Smooth muscle cell (in vitro differentiated cells): ENCODE measurements at regions not wholly inside any gene's neighbourhood (a gene's known extent, or its start where the extent isn't known, plus 50 kb on each side); places are given as distances from the start of the nearest gene placed in this dataset.
A peak's percentile ranks its signal among the peaks of the same experiment; 100 is the strongest.

Source experiments
- DNase-seq: peaks from one replicate; lab custom pipeline; 2025; ENCODE audit not compliant: unreplicated experiment; lab: John Stamatoyannopoulos, UW
- H2AFZ ChIP-seq: fragments of 200-600 bp; sonication (generic); 2 replicates; pipeline ENCODE4 v1.6.0; 2016; ENCODE audit warnings: antibody characterized with exemption, low read depth, mild to moderate bottlenecking
- H3F3A ChIP-seq: fragments of 200-600 bp; sonication (generic); 2 replicates; pipeline ENCODE4 v1.6.0; 2017; ENCODE audit warnings: antibody characterized with exemption, low read depth
- H3K27ac ChIP-seq: fragments of 200-600 bp; sonication (generic); 2 replicates; pipeline ENCODE4 v1.5.1; 2016; ENCODE audit warnings: low read depth, mild to moderate bottlenecking
- H3K27me3 ChIP-seq: fragments of 200-600 bp; sonication (generic); 2 replicates; pipeline ENCODE4 v1.6.1; 2016; ENCODE audit warnings: low read depth, mild to moderate bottlenecking
- H3K36me3 ChIP-seq: fragments of 200-600 bp; sonication (generic); 2 replicates; pipeline ENCODE4 v1.5.1; 2016; ENCODE audit warnings: low read depth
- H3K4me1 ChIP-seq: fragments of 200-600 bp; sonication (generic); 2 replicates; pipeline ENCODE4 v1.5.1; 2016; ENCODE audit warnings: low read depth
- H3K4me2 ChIP-seq: fragments of 200-600 bp; sonication (generic); 2 replicates; pipeline ENCODE4 v1.6.0; 2016; ENCODE audit warnings: mild to moderate bottlenecking
- H3K4me3 ChIP-seq: fragments of 200-600 bp; sonication (generic); 2 replicates; pipeline ENCODE4 v1.5.1; 2016; ENCODE audit warnings: mild to moderate bottlenecking
- H3K79me2 ChIP-seq: fragments of 200-600 bp; sonication (generic); 2 replicates; pipeline ENCODE4 v1.6.0; 2016; ENCODE audit warnings: low read depth, mild to moderate bottlenecking
- H3K9ac ChIP-seq: fragments of 200-600 bp; sonication (generic); 2 replicates; pipeline ENCODE4 v1.6.0; 2016; ENCODE audit warnings: low read depth
- H3K9me3 ChIP-seq: fragments of 200-600 bp; sonication (generic); replicated peaks from 2 replicates; pipeline ENCODE4 v1.5.1; 2016; ENCODE audit warnings: low read depth
- H4K20me1 ChIP-seq: fragments of 200-600 bp; sonication (generic); 2 replicates; pipeline ENCODE4 v1.6.0; 2016; ENCODE audit warnings: low read depth
- WGBS: methylation state at CpG from one replicate; pipeline ENCODE4 v1.1.7; 2016; ENCODE audit warnings: low lambda C conversion rate; 5-methylcytosine and 5-hydroxymethylcytosine counted together
- TF ChIP-seq, protein P1 (sequence below): fragments of 200-600 bp; sonication (generic); IDR thresholded peaks from 2 replicates; pipeline ENCODE4 v1.5.1; 2017; ENCODE audit warnings: borderline replicate concordance, mild to moderate bottlenecking, antibody characterized with exemption; ENCODE audit not compliant: insufficient read depth, poor library complexity, severe bottlenecking

DNA sequence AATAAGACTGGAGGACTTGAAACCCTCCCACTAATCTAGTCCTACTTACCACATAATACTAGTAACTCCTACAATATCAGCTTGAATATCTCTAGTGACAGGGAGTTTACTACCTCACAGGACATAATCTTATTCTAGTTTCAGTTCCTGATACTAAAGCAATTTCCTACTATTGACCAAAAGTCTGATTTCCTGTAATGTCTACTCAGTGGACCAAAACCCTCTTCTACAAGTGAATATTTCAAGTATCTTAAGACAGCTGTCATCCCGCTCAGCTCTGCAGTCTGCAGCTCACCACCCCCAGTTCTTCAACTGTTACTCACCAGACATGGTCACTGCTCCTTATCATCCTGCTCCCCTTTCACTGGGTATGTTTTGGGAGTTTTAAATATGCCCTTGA is 70.8 kb upstream of the TMCC3 start:
- peaks cover 3% of the 10 kb centered on the region for H3K79me2 ChIP-seq
- peak overlapping the region; percentile 30 for H3K27ac ChIP-seq
- no peak overlapping the region for H3K9ac ChIP-seq
- no peak overlapping the region for H3K4me3 ChIP-seq
- H3K27me3 ChIP-seq = no peaks in the 10 kb centered on the region
- no peak for DNase-seq
- no peak overlapping the region for H2AFZ ChIP-seq
- peak overlapping the region; percentile 55 for H3K4me2 ChIP-seq
- 35% methylated on average over 1 of the region's 1 CpG for WGBS
- H3K9me3 ChIP-seq = no peaks in the 10 kb centered on the region
- H3K36me3 ChIP-seq = no peaks in the 10 kb centered on the region
- no peaks in the 10 kb centered on the region for H4K20me1 ChIP-seq
- TF ChIP-seq, protein P1, sequence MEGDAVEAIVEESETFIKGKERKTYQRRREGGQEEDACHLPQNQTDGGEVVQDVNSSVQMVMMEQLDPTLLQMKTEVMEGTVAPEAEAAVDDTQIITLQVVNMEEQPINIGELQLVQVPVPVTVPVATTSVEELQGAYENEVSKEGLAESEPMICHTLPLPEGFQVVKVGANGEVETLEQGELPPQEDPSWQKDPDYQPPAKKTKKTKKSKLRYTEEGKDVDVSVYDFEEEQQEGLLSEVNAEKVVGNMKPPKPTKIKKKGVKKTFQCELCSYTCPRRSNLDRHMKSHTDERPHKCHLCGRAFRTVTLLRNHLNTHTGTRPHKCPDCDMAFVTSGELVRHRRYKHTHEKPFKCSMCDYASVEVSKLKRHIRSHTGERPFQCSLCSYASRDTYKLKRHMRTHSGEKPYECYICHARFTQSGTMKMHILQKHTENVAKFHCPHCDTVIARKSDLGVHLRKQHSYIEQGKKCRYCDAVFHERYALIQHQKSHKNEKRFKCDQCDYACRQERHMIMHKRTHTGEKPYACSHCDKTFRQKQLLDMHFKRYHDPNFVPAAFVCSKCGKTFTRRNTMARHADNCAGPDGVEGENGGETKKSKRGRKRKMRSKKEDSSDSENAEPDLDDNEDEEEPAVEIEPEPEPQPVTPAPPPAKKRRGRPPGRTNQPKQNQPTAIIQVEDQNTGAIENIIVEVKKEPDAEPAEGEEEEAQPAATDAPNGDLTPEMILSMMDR = no peak
- peaks cover 29% of the 10 kb centered on the region for H3K4me1 ChIP-seq
- no peaks in the 10 kb centered on the region for H3F3A ChIP-seq

DNA sequence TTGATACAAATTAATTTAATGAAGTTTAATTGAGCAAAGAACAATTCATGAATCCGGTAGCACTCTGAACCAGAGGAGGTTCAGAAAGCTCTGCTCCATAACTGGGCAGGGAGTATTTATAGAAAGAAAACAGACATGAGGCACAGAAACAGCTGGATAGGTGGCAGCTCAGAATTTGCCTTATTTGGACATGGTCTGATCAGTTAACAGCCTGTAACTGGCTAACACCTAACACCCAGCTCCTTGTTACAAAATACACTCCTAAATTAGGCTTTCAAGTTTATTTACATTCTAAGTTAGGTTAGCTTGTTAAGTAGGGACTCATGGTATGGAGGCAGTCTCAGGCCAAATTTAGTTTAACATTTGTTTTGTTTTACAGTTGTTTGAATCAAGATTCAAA is 67.8 kb upstream of the TMCC3 start:
- Histone ChIP-seq H3K4me2 (peak overlapping the region; percentile 31), H3K36me3 (no peaks in the 10 kb centered on the region), H3K79me2 (no peaks in the 10 kb centered on the region), H3K4me3 (no peak overlapping the region), H3K27ac (peak overlapping the region; percentile 51), H3K9ac (no peak overlapping the region), H2AFZ (no peak overlapping the region), H3K4me1 (peaks cover 21% of the 10 kb centered on the region), H3K9me3 (no peaks in the 10 kb centered on the region), H3K27me3 (no peaks in the 10 kb centered on the region), H3F3A (no peaks in the 10 kb centered on the region), H4K20me1 (no peaks in the 10 kb centered on the region)
- WGBS = 53% methylated on average over 1 of the region's 1 CpG
- no peak for DNase-seq
- TF ChIP-seq, protein P1 = no peak

DNA sequence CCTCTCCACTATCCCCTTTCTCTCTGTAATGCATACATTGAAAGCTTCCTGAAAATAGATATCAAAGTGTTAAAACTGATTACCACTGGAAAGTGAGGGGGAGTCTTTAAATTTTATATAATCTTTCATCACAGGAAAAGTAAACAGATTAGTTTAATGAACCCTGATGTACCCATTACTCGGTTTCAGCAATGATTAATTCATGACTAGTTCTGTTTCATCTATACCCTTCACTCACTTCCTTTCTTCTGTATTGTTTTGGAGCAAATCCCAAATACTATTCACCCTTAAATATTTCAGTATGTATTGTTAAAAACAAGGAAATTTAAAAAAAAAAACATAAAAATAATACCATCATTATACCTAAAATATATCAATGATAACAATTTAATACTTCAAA is 67.3 kb upstream of the TMCC3 start:
- H3K79me2 ChIP-seq = no peaks in the 10 kb centered on the region
- peaks cover 21% of the 10 kb centered on the region for H3K4me1 ChIP-seq
- no peak overlapping the region for H3K4me3 ChIP-seq
- H3K4me2 ChIP-seq = peak overlapping the region; percentile 31
- H3K36me3 ChIP-seq = no peaks in the 10 kb centered on the region
- no peaks in the 10 kb centered on the region for H4K20me1 ChIP-seq
- DNase-seq = no peak
- H3K9me3 ChIP-seq = no peaks in the 10 kb centered on the region
- no peak overlapping the region for H3K9ac ChIP-seq
- peak overlapping the region; percentile 51 for H3K27ac ChIP-seq
- no peak overlapping the region for H2AFZ ChIP-seq
- TF ChIP-seq, protein P1 = no peak
- WGBS = 76% methylated on average over 1 of the region's 1 CpG
- no peaks in the 10 kb centered on the region for H3F3A ChIP-seq
- H3K27me3 ChIP-seq = no peaks in the 10 kb centered on the region

DNA sequence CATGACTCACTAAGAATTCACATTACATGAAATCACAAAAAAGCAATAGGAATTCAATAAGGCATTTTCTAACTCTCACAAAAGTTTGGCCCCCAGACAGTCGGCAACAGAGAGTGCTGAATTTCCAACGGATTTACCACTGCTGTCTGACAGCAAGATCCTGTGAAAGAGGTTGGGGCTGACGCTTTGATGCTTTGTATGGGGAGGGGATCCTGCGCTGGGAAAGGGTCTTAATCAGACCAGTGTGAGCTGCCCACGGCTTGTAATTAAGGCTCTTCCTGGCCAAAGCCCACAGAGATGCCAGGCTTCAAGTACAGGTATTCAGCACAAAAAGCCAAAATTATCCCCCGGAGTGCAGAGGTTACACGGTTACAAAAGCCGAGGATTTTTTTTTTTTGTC is 66.8 kb upstream of the TMCC3 start:
- Histone ChIP-seq H4K20me1 (no peaks in the 10 kb centered on the region), H2AFZ (no peak overlapping the region), H3K27ac (no peak overlapping the region), H3K79me2 (no peaks in the 10 kb centered on the region), H3K4me3 (no peak overlapping the region), H3K4me2 (no peak overlapping the region), H3K9me3 (no peaks in the 10 kb centered on the region), H3K9ac (no peak overlapping the region), H3K27me3 (no peaks in the 10 kb centered on the region), H3K36me3 (no peaks in the 10 kb centered on the region), H3F3A (no peaks in the 10 kb centered on the region), H3K4me1 (peaks cover 21% of the 10 kb centered on the region)
- 71% methylated on average over 8 of the region's 8 CpGs for WGBS
- DNase-seq = no peak
- TF ChIP-seq, protein P1 = no peak
